Activated CD8-positive, alpha-beta memory T cell treated with anti-CD3 and anti-CD28 coated beads, Interleukin-2, amount 50 U/mL, for 48 hours (primary cell): ENCODE measurements at regions not wholly inside any gene's neighbourhood (a gene's known extent, or its start where the extent isn't known, plus 50 kb on each side); places are given as distances from the start of the nearest gene placed in this dataset.
"Not testable (repeated sequence)": the region's sequence is repeated elsewhere in the genome, so short reads cannot be mapped to it uniquely, and the experiment has no call there.

ENCODE experiments used
- DNase-seq: peaks from one replicate; pipeline ENCODE4 v3.0.0-alpha.2; 2020

DNA sequence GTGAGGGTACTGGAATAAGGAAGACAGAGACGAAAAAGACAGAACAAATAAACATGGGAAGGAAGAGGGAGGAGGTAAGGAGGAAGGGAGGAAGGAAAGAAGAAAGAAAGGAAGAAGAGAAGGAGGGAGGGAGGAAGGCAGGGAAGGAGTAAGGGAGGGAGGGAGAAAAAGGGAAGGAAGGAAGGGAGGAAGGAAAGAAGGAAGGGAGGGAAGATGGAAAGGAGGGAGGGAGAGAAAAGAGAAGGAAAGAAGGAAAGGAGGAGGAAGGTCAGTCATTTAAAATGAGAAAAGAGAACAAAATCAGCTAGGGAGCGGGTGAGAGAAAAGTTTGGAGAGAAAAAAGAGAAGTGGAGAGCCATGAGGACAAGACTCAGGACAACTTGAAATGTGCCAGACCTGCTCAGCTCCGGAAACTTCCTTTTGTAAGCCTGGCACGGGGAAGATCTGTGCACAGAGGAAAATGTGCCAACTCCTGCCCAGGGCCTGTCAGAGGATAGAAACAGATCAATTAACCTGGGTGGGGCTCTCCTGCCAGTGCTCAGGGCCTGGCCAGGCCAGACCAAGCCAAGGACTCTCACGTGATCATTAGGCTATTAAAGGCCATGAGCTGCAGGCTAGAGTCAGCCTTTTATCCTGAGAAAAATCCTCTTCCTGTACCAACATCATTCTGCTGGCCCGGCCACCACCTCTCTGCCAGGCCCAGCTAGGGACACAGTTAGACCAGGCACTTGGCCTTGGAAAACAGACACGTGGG lies 50.1 kb upstream of the BCL6 start:
- DNase-seq, result no peak

DNA sequence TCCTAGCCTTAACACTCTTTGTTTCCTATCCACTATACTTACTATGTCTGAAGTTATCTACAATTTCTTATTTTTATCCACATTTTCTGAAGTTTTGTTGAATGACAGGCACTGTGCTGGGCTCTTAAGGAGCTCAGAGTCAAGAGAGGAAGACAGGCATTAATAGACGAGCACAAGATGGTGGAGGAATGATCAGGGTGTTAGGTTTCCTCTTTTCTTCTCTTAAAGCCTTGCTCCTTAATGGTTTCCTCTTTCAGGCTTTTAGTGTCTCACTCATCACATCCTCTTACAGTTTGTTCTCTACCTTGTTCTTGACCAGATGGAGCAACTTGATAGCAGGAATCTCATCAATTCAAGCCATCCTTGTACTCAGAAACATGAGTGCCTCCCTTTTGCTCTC lies 52.9 kb upstream of the BCL6 start:
- no peak for DNase-seq

DNA sequence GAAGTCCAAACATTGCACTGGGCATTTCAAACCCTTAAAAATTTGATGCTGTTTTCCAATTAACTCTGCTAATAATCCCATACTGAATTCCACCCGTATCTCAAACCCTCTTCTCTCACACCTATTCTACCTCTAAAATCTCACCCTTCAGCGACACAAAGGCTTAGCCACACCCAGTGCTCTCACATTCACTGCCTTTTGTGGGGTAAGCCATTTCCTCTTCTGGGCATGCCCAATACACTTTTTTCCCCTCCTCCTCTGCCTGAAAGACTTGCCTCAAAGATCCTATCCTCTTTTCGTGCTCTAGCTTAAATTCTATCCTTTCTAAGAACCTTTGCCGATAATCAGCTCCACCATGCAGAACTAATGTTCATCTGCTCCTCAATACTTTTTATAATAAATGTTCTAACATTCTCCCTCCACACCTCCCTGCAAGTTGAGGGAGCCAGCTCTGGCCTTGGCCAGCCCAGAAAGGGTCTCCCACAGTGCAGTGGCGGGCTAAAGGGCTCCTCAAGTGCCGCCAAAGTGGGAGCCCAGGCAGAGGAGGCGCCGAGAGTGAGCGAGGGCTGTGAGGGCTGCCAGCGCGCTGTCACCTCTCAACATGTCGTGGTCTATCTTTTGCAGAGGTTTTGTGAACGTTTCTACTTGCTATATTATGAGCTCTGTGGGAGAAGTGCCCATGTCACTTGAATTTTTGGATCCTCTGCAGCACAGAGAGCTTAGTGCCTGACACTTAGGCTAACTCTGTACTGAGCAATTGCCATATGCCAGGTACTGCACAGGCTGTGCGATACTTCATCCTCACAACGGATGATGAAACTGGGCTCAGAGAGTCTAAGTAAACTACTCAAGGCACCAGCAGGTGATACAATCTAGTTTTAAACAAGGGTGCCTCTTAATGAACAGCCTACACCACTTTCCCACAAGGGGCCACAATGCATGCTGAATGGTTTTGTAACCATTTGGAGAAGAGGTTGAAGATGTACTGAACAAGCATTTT lies 53.6 kb upstream of the BCL6 start:
- DNase-seq, result peak; percentile 61

DNA sequence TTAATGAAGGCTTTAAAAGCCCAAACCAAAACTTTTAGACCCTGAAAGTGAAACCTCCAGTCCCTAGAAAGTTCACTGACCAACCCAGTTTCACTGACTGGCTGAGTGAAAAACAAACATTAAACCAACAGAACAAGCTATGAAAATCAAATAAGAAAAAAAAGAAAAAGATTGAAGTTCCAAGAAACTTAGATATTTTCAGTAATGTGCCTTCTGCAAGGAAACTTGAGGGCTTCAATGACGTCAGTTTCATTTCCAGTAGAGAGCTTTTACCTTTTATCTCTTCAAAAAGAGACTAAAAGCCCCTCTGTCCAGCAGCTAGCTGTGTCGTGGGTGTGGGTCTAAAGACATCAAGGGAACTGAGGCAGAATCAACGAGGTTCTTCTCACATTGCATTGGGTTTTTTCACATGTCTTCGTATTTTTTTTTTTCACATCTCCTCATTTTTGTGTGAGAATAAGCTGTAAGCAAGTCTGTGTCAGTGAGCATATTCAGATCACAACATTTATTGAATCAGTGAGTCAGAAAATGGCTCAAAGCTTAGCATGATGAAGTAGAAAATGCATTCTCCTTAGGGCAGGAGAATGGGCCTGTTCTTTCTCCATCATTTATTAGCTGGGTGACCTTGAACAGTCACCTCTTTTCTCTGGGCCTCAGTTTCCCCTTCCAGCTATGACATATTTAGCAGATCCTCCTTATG lies 54.8 kb upstream of the BCL6 start:
- DNase-seq, result peak; percentile 65

DNA sequence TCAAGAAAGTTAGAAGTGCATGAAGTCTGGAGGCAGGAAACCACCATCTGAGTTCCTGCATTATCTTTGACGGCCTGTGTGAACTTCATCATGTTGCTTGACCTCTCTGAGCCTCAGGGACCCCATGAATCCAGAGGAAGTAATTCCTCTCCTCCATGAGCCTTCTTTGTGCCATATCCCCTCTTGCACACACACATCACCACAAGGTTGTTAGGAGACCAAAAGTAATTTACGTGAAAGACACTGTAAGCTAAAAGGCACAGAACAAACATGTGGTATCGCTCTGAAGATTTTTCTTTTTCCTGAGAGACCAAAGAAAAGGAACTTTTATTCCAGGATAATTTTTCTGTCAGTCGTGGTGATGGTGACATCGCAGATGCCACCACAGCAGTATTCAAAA lies 55.9 kb upstream of the BCL6 start:
- no peak for DNase-seq

DNA sequence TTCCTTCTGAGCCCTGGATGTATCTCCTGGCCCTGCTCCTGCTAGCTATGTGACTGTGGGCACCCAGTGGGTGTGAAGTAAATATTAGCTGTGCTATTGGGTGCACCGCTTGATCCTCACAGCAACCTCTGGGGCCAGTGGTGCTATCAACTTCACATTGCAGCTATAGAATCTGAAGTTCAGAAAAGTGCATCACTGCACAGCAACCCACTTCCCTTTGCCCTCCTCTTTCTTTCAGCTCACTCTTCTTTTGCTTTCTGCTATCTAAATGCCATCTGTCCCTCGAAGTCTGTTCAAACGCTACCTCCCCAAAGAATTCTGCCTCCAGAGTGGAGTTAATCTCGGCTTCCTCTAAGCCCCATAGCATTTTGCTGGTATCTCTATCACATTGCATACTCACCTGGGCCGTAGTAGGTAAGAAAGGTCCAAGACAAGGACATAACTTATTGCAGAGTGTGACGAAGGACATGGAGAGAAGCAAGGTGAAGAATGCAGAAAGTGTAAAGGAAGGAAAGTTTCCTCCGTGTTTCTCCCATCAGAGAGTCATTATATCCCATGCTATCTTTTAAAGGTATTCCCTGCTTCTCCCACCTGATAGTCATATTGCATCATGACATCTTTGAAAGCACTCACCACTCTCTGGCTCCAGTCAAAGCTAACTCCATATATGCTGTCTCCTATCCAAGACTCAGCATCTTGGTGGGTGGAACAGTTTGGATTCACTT lies 57.1 kb upstream of the BCL6 start:
- DNase-seq, result no peak

DNA sequence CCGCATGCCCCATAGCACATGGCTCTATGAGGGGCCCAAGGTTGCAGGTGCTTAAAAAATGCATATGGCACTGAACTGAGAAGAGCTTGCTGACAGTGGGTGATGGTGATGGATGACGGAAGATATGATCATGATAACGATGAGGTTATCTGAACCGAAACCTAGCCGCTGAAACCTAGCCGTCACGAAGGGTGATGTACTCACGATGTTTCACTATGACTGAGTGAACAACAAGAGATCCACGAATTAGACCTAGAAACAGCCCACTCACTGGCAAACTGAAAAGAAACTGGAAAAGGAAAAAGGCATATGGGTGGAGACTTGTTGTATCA lies 57.6 kb upstream of the BCL6 start:
- peak; percentile 69 for DNase-seq

DNA sequence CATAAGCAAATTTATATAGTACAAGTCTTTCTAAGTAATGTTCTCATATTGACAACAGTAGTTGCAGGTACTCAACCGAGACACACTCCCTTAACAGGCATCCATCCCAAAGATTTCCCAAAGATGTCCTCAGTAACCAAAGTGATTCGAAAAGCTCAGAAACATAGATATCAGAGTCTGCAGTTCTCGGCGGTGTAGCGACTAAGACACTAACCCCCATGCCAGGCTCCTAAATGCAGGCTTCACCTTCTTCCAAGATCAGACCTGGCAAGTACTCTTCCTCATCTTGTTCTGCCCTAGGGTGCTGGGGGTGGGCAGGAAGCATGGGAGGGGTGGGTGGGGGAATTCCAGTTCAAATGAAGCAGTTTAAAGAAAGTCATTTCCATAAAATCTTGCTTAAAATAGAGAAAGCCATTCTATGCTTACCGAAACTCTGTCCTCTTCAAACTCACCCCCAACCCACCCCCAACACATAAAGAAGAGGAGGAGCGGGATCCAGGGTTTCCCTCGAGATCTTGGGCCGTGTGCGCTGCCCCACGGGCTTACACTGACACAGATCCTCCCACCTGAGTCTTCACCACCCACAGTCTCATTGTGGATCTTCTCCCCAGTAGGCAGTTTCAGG lies 59.0 kb upstream of the BCL6 start:
- DNase-seq, result no peak

DNA sequence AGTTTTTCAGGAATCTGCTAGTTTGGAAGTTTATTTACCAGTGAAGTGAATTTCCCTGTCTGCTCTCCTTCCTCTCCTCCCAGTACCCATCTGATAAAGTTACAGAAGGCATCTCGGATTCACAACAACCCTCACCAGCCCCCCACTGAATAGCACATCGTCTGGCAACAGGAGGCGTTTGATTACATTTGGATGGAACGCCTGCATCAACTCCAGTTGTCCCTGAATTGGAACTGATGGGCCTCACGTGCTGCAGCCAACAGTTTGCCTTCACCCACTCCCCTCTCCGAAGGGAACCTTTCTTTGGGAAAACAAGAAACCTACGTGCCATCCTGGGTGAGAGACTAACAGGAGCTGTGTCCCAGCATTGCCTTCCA lies 59.5 kb upstream of the BCL6 start:
- no peak for DNase-seq

DNA sequence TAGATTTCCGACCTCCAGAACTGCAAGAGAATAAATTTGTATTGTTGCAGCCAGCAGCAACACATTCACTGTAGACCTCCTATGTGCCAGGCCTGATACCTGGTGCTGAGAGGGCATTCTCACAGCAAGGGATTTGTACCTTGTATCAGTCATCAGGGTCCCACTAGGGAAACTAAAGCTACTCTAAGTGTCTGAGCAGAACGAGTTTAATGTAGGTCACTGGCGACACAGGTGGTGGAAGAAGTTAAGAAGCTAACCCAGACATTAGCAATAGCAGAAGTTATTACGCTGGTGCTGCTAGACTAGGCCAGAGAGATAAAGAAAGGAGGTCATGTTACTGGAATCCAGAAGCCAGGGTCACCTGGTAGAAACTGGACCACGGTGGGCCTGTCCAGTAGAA lies 60.5 kb upstream of the BCL6 start:
- no peak for DNase-seq

DNA sequence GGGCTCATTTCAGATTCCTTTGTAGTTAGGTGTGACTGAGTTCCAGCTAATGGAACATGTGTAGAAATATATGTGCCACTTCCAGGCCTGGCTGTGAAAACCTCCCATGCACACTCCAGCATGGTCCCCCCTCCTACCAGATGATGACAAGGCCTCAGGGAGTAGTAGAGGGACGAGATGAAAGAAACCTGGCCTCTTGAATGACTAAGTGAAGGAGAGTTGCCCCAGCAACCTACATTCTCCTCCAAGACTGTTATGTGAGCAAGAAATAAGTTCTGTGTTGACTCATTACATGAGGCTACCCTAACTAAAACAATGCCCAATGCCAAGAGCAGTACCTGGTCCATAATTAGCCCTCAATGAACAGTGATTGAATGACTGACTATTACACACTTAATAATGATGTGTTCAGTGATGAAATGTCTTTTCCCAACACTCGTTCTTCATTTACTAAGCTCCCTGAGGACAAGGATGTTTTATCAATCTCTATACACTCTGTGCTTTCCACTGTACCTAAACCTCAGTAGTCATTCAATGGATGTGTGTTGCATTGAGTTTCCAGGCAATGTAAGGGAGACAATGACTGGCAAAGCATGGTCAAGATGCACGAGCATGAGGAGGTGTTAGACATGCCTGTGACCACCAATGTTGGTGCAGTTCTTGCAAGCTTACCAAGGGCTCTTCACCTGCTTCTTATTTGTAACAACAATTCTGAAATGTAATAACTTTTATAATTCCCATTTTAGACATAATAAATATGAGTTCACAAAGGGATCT lies 62.0 kb upstream of the BCL6 start:
- no peak for DNase-seq

DNA sequence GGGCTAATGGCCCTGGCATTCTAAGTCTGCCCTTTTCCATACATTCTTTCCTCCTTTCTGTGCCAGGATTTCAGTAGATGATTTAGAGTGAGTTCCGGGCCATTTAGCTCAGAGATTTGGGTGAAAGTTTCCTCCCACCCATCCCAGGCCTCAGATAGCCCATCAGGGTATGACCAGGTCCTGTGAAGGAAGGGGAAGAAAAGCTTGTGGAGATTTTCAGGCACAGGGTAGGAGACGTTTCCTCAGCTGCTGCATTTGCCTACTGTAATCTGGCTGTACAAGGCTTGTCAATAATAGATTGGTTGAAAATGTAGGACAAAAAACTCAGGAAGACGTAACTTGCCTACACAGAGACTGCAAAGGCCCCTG lies 63.2 kb upstream of the BCL6 start:
- no peak for DNase-seq

DNA sequence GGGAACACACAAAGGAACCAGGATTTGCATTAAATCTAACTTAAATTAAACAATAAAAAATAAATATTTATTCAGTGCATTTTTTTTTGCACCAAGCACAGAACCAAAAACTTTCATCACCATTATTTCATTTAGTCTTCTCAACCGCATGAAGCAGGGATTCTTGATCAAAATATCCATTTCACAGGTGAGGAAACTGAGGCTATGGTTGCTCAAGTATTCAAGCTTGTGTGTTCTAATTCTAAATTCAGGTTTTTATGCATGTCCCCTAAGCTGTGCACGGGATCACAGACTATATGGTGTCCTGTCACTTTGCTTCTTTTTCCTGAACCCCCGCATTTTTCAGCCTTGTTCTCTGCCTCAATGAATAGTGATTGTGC lies 64.3 kb upstream of the BCL6 start:
- no peak for DNase-seq

DNA sequence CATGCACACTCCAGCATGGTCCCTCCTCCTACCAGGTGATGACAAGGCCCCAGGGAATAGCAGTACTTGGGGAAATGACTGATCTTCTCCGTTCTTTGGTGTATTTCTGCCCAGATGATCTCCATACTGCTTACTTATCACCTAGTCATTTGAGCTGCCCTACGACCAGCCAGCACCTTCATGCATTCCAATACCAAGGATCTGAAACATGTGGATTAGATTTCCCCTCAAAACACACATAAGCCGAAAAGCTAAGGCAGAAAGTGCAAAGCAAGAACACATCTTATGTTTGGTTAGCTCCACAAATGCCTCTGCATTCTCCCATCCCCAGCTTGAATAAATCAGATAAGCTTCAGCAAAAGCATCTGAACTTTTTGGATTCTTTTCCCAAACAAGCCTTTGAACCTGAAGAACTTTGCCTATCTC lies 64.8 kb upstream of the BCL6 start:
- no peak for DNase-seq

DNA sequence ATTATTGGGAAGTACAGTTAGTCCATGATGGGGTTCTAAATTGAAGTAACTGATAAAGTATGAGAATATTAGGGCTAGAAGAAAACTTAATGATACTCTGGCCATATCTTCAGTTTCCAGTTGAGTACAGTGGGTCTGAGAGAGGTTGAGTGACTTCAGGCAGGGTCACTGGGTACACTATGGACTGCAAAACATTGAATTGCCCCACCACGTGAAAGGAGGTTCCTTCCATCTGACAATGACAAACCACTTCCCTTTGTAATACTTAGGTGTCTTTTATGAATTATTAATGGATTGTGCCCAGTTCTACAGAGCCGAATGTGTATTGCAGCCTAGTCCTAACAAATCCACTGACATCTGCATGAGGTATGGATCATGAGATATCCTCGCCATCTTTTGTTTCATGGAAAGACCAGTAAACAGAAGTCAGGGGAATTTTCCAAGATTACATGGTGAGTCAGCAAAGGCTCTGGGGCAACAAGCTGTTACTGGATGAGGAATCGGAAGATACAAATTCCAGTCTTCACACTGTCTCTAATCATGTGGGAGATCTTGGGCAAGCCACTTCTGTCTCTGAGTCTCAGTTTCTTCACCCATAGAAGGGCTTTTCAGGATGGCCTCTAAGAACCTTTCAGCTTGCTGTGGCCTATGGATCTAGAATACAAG lies 66.5 kb upstream of the BCL6 start:
- no peak for DNase-seq

DNA sequence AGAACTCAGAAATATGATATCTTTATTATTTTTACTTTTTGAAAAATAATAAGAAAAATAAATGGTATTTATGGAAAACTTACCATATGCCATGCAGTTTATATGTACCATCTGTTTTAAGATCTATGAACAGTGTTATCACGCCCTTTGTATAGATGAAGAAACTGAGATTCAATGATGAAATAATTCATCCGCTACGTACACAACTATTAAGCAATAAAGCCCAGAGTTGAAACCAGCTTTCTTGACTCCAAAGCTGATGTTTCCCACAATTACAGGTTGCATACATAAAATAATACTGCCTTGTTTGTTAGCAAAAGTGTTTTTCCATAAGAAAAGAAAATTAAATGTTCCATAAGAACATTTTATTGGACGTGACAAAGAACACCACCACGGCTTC lies 67.2 kb upstream of the BCL6 start:
- DNase-seq, result no peak

DNA sequence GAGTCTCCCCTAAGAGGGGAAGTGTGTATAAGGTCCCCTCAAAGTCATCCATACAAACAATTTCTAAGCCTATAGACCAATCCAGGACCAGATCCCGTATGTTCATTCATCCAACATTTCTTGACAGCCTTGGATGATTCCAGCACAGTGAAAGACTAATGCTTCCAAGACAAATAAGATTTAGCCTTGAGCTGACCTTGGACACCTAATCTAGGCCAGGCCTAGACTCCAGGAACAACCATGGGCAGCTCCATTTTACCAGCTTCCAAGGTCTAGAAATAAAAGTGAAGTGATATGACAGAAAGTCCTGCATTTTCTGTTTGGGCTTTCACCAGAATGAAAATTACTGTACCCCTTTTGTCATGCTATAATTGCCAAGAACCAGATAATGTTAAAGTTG lies 67.9 kb upstream of the BCL6 start:
- no peak for DNase-seq

DNA sequence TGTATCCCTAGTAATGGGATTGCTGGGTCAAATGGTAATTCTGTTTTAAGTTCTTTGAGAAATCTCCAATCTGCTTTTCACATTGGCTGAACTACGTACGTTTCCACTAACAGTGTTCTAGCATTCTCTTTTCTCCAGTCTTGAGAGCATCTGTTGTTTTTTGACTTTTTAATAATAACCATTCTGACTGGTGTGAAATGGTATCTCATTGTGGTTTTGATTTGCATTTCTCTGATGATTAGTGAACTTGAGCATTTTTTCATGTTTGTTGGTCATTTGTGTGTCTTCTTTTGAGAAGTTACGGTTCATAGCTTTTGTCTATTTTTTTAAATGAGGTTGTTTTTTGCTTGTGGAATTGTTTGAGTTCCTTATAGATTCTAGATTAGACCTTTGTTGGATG lies 72.5 kb upstream of the BCL6 start:
- DNase-seq, result not testable (repeated sequence)

DNA sequence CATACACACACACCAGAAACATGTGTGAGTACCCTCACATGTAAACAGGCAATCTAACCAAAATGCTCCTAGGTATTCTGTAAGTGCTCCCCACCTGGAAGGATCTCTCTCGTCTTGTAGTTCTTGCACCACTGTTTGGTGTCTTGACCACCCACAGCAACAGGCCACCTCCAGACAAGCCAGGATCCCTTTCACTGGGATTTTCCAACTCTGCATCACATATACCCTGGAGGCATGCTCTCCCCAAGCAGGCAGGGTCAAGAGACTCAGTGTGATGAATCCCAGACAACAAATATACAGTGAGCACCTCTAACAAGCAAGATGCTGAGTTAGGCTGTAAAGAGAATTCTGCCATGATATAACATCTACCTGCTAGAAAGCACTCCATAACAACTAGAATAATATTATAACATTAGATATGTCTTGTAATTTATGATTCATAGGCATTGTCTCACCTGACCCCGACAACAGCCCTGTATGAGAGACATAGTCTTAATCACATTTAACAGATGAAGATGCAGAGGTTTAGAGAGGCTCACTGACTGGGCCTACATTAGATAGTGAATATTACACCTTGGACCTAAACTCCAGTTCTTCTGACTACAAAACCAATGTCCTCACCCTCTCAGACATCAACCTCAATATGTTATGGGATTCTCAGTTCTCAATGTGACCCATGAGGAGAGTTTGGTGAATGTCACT lies 76.5 kb upstream of the BCL6 start:
- DNase-seq, result no peak

DNA sequence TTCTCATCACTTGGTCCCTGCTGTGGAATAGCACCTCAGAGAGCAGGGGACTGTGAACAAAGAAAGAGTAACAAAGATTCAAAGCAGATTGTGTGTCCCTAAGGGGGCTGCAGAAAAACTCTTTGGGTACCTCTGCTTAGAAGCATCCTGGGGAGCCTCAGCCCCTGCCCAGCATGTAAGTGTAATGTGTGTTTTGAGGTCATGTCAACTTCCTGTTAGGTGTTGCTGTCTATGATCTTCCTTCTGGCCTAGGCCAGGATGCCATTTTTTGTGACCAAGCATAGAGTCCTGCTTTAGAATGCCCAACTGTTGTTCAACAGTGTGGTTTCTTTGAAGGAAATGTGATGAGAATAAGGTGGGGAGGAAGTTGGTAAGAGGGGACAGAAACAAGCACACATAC lies 77.1 kb upstream of the BCL6 start:
- DNase-seq, result no peak

DNA sequence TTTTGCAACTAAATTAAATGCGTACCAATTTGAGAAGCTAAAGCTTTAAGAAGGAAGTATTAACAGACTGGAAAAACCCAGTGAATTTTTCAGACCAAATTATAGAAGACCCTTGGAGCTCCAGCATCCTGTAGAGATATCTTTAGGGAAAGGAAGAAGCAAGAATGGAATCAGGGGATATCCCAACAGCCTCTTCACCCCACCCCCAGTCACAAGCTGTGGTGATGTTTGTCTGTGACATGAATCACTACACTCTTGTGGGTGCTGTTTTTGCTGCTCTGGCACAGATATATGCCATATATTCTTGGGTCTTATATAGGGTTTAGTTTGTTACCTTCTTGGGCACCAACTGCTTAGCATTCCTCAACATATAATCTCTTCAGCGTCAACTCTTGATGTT lies 78.5 kb upstream of the BCL6 start:
- no peak for DNase-seq
